Endodermal cell (in vitro differentiated cells): ENCODE measurements at regions not wholly inside any gene's neighbourhood (a gene's known extent, or its start where the extent isn't known, plus 50 kb on each side); places are given as distances from the start of the nearest gene placed in this dataset.

Source experiments
- DNase-seq: peaks from one replicate; pipeline ENCODE4 v3.0.0-alpha.2; 2017
- H3K27ac ChIP-seq: 2 replicates; pipeline ENCODE4 v1.5.1; 2013; ENCODE audit warnings: mild to moderate bottlenecking, low read depth, low read length, moderate library complexity
- H3K27me3 ChIP-seq: 2 replicates; pipeline ENCODE4 v1.6.1; 2013; ENCODE audit warnings: mild to moderate bottlenecking, low read length, moderate library complexity; ENCODE audit not compliant: insufficient read depth, control insufficient read depth, poor library complexity, severe bottlenecking
- H3K36me3 ChIP-seq: 2 replicates; pipeline ENCODE4 v1.7.0; 2013; ENCODE audit warnings: mild to moderate bottlenecking, low read length, moderate library complexity; ENCODE audit not compliant: control insufficient read depth, insufficient read depth
- H3K4me1 ChIP-seq: one replicate; pipeline ENCODE4 v1.7.0; 2013; ENCODE audit warnings: low read length; ENCODE audit not compliant: control insufficient read depth, insufficient read depth
- H3K4me3 ChIP-seq: 2 replicates; pipeline ENCODE4 v1.5.1; 2013; ENCODE audit warnings: mild to moderate bottlenecking, low read length, moderate library complexity
- H3K9ac ChIP-seq: 2 replicates; pipeline ENCODE4 v1.6.1; 2013; ENCODE audit warnings: mild to moderate bottlenecking, low read length, moderate library complexity; ENCODE audit not compliant: poor library complexity, severe bottlenecking; ENCODE audit errors: extremely low read depth
- H3K9me3 ChIP-seq: 2 replicates; pipeline ENCODE4 v1.6.1; 2013; ENCODE audit warnings: mild to moderate bottlenecking, low read length, moderate library complexity; ENCODE audit not compliant: control insufficient read depth
- H3K27ac Mint-ChIP-seq: 2 replicates; pipeline ENCODE4 v1.8.0; 2020; ENCODE audit warnings: mixed read lengths
- H3K27me3 Mint-ChIP-seq: 2 replicates; pipeline ENCODE4 v1.8.0; 2021; ENCODE audit warnings: mild to moderate bottlenecking, mixed read lengths; ENCODE audit not compliant: insufficient read depth
- H3K36me3 Mint-ChIP-seq: 2 replicates; pipeline ENCODE4 v1.8.0; 2020; ENCODE audit warnings: low read depth, mixed read lengths
- H3K4me1 Mint-ChIP-seq: 2 replicates; pipeline ENCODE4 v1.8.0; 2020; ENCODE audit warnings: mixed read lengths
- H3K4me3 Mint-ChIP-seq: 2 replicates; pipeline ENCODE4 v1.8.0; 2020; ENCODE audit warnings: mild to moderate bottlenecking, moderate library complexity, mixed read lengths
- H3K9me3 Mint-ChIP-seq: 2 replicates; pipeline ENCODE4 v1.8.0; 2020; ENCODE audit warnings: mild to moderate bottlenecking, mixed read lengths
- CTCF ChIP-seq: fragments of 200-600 bp; sonication (generic); conservative IDR thresholded peaks from 2 replicates; pipeline ENCODE4 v1.5.0; 2021; ENCODE audit warnings: antibody characterized with exemption, mild to moderate bottlenecking
- WGBS, 2 experiments: methylation state at CpG; one replicate each; pipeline versions ENCODE4 v1.1.5 to v1.1.7; 2013; ENCODE audit warnings: missing lambda C conversion rate in 2 of 2, mixed read lengths in 1 of 2; ENCODE audit not compliant: insufficient coverage in 1 of 2, insufficient read length in 1 of 2; 5-methylcytosine and 5-hydroxymethylcytosine counted together

DNA sequence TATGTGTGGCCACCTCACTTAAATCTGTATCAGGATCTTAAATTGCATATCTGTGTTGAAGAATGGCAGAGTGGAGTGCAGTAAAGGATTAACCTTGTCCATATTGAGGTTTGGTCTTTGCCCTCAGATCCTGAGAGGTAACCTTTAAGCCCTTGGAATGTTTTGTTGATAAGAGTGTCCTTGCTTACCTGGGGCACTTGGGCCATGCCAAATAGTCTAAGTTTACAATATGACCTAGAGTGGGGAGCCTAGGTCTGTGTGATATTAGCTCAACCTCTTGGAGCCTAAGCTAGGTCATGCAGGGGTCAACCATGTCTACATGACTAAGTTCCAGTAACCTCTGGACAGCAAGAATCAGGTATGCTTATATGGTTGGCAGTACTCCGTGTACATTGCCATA, 792.5 kb downstream of the DIAPH3 start:
- Mint-ChIP-seq H3K4me3 (no peak overlapping the region), H3K27me3 (no peaks in the 10 kb centered on the region), H3K36me3 (peaks cover 1% of the 10 kb centered on the region), H3K4me1 (peaks cover 41% of the 10 kb centered on the region), H3K9me3 (no peaks in the 10 kb centered on the region), H3K27ac (no peak overlapping the region)
- no peak overlapping the region for H3K9ac ChIP-seq
- H3K4me3 ChIP-seq: no peak overlapping the region
- no peaks in the 10 kb centered on the region for H3K27me3 ChIP-seq
- peaks cover 13% of the 10 kb centered on the region for H3K4me1 ChIP-seq
- H3K9me3 ChIP-seq: peaks cover 5% of the 10 kb centered on the region
- WGBS, 2 experiments: 100% methylated on average over 1 of the region's 1 CpG; no CpG with 5 or more reads in 1 of the 2 experiments
- DNase-seq: no peak
- no peak for TF ChIP-seq CTCF
- H3K36me3 ChIP-seq: no peaks in the 10 kb centered on the region
- H3K27ac ChIP-seq: no peak overlapping the region

DNA sequence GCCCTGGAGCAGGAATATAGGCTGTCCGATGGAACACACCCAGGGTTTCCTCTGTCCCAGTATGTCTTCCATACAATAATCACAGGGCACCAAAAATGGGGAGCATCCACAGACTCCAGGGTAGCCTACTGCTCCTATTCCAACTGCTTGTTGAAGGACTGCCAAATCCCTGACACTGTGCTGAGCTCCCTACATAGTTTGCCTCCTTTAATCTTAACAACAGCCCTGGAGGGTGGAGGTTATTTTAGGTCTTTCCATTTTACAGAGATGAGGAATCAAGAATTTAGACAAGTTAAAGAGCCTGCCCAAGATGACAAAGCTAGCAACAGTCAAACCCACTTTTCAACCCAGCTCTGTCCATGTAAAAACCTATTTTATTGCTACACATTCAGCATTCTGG, 790.4 kb downstream of the DIAPH3 start:
- 70 to 100% methylated on average over 1 of the region's 1 CpG for WGBS, 2 experiments
- Histone ChIP-seq H3K9ac (no peak overlapping the region), H3K4me1 (peaks cover 7% of the 10 kb centered on the region), H3K9me3 (peaks cover 12% of the 10 kb centered on the region), H3K4me3 (no peak overlapping the region), H3K27ac (no peak overlapping the region), H3K36me3 (no peaks in the 10 kb centered on the region), H3K27me3 (no peaks in the 10 kb centered on the region)
- H3K36me3 Mint-ChIP-seq: peaks cover 5% of the 10 kb centered on the region
- TF ChIP-seq CTCF: no peak
- no peaks in the 10 kb centered on the region for H3K27me3 Mint-ChIP-seq
- no peak for DNase-seq
- H3K9me3 Mint-ChIP-seq: peaks cover 8% of the 10 kb centered on the region
- H3K4me3 Mint-ChIP-seq: no peak overlapping the region
- H3K4me1 Mint-ChIP-seq: peaks cover 44% of the 10 kb centered on the region
- peak overlapping the region; percentile 74 for H3K27ac Mint-ChIP-seq

GRCh38 chr13:59374691-59375090, 789.0 kb downstream of the DIAPH3 start:
- 52 to 75% methylated on average over 2 to 3 of the region's 3 CpGs for WGBS, 2 experiments
- H3K36me3 ChIP-seq: no peaks in the 10 kb centered on the region

More at GRCh38 chr13:59374691-59375090, 789.0 kb downstream of the DIAPH3 start:
- H3K27ac ChIP-seq: no peak overlapping the region
- no peak overlapping the region for H3K4me3 ChIP-seq
- no peak overlapping the region for H3K27ac Mint-ChIP-seq
- DNase-seq: no peak
- peaks cover 11% of the 10 kb centered on the region for H3K9me3 ChIP-seq
- no peak overlapping the region for H3K9ac ChIP-seq
- peaks cover 7% of the 10 kb centered on the region for H3K36me3 Mint-ChIP-seq
- no peak overlapping the region for H3K4me3 Mint-ChIP-seq
- peaks cover 10% of the 10 kb centered on the region for H3K9me3 Mint-ChIP-seq
- no peaks in the 10 kb centered on the region for H3K4me1 ChIP-seq
- no peak for TF ChIP-seq CTCF
- no peaks in the 10 kb centered on the region for H3K27me3 ChIP-seq
- H3K27me3 Mint-ChIP-seq: no peaks in the 10 kb centered on the region
- H3K4me1 Mint-ChIP-seq: peaks cover 37% of the 10 kb centered on the region
